ENCODE measurements at regions not wholly inside any gene's neighbourhood (a gene's known extent, or its start where the extent isn't known, plus 50 kb on each side); places are given as distances from the start of the nearest gene placed in this dataset.
"Not testable (repeated sequence)": the region's sequence is repeated elsewhere in the genome, so short reads cannot be mapped to it uniquely, and the experiment has no call there.

DNA sequence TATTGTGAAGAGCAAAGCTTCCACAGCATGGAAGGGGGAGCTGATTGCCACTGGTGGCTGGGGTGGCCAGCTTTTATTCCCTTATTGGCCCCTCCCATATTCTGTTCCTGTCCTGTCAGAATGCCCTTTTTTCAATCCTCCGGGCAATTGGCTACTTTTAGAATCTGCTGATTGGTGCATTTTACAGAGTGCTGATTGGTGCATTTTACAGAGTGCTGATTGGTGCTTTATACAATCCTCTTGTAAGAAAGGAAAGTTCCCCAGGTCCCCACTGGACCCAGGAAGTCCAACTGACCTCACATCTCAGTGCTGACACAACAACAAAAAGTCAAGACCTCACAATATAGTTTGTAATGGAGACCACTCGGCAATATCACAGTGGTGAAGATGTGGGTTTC, 195.0 kb downstream of the SPATA31A6 start:
- DNase-seq = no peak

DNA sequence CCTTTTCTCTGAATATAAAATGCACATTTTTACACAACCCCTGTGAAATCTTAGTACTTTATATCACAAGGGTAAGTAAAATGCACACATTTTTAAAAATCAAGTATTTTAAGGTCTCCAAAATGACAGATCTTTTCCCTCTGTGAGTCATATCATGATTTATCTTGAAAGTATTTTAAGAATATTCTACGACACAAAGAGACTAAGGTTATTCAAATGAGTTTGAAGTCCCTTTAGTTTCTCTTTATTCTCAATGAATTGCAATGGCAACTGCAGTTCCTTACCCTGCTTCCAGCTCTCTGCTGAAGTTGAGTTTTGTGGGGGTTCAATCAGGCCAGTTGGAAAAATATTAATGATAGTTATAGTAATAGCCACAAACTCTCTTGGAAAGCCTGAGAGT, 196.1 kb downstream of the SPATA31A6 start:
- not testable (repeated sequence) for DNase-seq

DNA sequence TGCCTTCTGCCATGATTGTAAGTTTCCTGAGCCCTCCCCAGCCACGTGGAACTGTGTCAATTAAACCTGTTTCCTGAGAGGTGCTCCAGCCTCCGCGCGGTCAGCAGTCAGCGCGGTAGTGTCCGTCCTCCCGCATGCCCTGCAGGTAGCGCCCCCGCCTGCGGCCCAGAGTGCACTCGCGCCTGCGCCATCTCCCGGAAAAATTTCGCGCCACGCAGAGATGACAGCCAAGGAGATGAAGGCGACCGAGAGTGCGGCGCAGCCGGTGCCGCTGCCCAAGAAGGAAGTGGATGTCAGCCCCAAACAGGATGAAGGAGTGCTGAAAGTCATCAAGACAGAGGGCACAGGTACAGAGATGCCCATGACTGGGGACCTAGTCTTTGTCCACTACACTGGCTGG, 201.1 kb downstream of the SPATA31A6 start:
- not testable (repeated sequence) for DNase-seq

DNA sequence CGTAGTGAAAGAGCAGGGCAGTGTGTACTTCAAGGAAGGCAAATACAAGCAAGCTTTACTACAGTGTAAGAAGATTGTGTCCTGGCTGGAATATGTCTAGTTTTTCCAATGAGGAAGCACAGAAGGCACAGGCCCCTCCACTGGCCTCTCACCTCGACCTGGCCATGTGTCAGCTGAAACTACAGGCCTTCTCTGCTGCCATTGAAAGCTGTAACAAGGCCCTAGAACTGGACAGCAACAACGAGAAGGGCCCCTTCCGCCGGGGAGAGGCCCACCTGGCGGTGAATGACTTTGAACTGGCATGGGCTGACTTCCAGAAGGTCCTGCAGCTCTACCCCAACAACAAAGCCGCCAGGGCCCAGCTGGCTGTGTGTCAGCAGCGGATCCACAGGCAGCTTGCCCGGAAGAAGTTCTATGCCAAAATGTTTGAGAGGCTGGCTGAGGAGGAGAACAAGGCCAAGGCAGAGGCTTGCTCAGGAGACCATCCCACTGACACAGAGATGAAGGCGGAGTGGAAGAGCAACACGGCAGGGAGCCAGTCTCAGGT, 202.2 kb downstream of the SPATA31A6 start:
- DNase-seq = not testable (repeated sequence)

DNA sequence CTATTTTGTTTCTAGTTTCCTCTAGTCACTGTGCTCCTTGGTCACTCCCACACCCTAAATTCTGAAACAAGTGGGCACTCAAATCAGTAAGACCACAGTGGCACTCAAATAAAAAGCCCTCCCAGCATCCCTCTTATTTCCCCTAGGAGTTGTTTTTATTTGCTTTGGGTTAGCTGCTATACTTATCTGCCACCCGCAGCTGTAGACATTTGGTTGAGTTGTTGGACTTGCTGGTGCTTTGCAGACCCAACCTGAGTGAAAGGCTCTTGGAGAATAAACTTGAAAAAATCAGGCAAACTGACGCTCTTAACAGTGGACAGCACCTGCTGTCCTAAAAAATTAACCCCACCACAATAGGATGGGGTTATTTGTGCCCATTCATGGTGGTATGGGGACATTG, 203.0 kb downstream of the SPATA31A6 start:
- no peak for DNase-seq

DNA sequence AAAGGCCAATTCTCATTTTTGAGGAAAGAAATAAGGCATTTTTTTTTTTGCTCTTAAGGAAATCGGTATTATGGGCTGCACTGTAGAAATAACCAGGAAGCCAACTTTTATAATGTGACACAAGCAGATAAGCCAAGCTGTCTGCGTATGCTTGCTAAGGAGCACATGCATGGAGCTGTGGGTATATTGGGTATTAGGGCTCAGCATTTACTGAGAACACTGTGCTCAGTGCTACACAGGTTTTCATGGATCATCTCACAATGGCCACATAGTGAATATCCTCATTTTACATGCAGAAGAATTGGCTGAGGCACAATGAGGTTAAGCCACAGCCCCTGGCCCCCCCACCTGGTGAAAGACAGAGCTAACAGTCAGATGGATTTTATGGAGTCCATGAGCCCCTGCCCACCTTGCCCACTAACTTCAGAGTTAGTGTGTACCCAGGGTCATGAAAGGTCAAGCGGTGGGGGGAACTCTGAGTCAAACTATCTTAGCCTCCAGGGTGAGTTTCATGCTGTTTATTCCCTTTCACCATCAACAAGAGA, 204.8 kb downstream of the SPATA31A6 start:
- DNase-seq = no peak

DNA sequence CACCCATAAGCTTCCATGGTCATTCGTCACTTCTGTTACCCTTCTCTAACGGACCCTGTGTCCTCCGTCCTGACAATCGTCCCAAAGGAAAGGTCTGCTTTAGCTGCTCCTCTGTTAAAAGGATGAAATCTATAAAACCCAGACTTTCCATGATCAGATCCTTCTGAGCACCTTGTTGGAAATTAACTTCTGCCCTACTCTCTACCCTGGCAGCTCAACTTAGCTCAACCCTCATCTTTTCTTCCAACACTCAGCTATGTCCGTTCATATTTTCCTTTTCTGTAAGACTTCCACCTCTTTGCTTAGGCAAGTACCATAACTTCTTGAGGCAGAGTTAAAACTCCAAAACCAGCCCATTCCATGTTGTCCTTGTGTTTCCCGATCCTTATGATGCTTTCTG, 205.4 kb downstream of the SPATA31A6 start:
- DNase-seq = no peak

DNA sequence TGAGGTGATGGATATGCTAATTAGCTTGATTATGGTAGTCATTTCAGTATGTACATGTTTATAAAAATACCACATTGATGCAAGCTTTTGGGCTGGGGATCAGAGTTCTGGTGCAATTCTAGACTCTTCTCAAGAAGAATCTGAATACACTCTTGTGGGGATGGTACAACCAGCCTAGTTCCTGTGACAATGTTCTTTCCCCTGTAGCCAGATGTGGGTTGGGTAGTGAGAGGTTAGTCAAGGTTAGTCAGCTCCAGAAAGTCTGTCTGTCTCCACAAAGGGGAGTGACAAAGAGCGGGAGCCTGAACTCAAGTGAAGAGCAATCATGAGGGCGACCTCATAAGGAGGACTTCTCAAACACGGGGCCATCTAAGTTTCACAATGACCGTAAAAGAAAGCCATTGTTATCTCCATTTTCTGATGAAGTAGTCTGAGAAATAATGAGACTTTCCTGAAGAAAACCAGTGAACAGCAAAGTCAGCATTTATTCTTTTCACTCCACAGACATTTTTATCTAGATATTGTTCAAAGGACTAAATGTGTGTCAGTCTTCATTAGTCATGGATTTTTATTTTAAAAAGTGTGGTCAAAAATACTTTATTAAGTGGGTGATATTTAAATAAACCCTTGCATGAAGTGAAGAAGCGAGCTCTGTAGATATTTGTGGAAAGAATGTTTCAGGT, 209.5 kb downstream of the SPATA31A6 start:
- not testable (repeated sequence) for DNase-seq

DNA sequence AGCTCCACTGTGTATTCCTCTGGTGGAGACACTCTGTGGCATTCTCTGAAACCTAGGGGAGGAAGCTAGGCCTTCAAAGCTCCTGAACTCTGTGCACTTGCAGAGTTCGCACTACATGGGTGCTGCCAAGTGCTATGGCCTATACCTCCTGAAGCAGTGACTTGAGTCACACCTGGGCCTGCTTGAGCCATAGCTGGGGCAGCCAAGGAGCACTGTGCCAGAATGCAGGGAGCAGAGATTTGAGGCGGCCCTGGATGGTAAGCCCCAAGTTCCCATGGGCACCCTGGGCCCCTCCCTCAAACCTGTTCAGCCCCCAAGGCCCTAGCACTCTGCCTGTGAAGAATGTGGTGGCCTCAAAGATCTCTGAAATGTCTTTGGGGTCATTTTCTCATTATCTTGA, 212.9 kb downstream of the SPATA31A6 start:
- no peak for DNase-seq

DNA sequence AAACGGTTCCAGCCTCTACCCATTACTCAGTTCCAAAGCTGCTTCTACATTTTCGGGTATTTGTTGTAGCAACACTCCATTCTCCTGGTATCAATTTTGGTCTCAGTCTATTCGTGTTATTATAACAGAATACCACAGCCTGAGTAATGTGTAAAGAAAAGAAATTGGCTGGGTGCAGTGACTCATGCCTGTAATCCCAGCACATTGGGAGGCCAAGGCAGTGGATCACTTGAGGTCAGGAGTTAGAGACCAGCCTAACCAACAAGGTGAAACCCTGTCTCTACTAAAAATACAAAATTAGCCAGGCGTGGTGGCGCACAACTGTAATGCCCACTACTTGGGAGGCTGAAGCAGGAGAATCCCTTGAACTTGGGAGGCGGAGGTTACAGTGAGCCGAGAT, 213.9 kb downstream of the SPATA31A6 start:
- not testable (repeated sequence) for DNase-seq

DNA sequence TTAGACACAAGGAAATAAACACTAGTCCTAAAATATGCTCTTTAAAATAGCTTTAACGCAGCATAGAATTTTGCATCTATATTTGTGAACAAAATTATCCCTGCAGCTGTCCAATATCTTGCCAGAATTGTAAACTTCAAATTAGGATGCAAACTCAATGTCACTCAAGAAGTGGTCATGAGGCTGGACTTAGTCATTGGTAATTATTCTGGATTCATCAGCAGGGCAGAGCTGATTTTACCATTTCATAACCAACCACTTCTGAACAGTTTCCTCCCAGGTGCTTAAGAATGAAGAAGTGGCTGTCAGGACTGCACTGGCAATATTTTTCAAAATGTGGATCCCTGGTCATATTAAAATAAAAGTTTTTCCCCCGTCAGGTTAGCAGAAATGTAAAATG, 219.5 kb downstream of the SPATA31A6 start:
- not testable (repeated sequence) for DNase-seq

DNA sequence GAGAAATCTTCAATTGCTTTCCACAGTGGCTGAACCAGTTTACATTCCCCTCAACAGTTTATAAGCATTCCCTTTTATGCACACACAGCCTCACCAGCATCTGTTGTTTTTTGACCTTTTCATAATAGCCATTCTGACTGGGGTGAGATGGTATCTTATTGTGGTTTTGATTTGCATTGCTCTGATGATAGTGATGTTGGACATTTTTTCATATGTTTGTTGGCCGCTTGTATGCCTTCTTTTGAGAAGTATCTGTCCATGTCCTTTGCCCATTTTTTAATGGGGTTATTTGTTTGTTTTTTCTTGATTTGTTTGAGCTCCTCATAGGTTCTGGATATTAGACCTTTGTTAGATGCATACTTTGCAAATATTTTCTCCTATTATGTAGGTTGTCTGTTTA, 226.1 kb downstream of the SPATA31A6 start:
- not testable (repeated sequence) for DNase-seq

DNA sequence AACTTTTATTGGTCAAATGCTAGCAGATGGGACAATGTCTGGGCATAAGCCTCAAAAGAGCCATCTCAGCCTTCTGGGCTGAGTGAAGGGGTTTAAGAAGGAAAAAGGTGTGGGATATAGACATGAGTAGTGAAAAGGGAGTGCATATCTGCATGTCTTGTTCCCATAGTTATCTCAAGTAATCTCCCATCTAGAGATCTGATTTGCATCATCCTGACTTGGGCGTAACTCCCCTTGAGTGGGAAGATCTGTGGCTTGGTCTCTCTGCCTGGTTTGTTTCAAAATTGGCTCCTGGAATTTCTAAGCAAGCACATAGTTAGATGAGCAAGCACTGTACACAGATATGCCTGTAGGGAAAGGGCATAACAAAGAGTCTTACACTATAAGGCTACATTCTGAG, 228.9 kb downstream of the SPATA31A6 start:
- not testable (repeated sequence) for DNase-seq

DNA sequence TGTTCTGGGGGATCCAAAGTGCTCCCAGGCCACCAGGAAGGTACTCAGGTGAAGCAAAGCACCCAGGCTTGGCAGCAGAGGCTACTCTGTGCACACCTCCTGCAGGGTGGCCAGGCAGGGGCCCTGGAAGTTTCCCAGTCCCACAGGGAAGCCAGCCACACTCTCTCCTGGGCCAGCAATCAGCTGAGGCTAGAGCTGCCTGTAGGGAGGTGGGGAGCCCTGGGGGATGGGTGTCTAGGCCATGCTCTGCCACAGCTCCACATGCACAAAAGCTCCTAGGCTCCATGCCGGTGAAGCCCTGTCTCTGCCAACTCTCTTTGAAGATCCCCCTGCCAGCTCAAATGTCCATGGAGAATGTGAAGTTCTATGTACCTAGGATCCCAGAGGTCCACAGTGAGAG, 231.4 kb downstream of the SPATA31A6 start:
- not testable (repeated sequence) for DNase-seq

DNA sequence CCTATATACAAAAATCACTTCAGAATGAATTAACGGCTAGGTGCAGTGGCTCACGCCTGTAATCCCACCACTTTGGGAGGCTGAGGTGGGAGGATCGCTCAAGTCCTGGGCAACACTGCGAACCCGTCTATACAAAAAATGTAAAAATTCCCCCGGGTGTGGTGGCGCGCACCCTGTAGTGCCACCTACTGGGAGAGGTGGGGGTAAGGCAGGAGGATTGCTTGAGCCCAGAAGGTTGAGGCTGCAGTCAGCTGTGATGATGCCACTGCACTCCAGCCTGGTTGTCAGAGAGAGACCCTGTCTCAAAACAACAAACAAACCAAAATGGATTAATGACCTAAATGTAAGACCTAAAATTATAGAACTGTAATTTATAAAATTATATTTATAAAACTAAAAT, 236.2 kb downstream of the SPATA31A6 start:
- not testable (repeated sequence) for DNase-seq

DNA sequence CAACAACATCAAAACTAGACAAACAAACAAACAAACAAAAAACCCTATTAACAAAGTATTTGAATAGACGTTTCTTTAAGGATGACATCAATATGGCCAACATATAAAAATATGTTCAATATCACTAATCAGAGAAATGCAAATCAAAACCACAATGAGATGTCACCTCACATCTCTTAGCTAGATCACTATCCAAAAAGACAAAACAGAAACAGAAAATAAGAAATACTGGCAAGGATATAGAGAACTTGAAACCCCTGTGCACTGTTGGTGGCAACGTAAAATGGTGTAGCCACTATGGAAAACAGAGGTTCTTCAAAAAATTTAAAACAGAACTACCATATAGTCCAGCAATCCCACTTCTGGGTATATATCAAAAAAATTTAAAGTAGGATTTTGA, 236.9 kb downstream of the SPATA31A6 start:
- DNase-seq = not testable (repeated sequence)

DNA sequence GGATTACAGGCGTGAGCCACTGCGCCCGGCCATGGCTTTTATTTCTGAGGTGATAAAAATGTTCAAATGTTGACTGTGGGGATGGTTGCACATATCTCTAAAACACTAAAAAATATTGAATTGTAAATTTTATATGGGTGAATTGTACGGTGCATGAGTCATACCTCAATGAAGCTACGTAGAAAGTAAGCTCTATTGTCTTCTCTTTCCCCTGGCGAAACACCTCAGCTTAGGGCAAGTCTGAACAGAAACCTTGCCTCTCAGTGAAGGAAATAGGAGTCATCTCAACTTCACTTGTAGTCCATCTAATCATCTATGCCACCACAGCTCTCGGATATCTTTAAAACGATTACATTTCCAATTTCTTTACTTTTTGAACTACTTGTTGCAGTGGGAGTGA, 238.2 kb downstream of the SPATA31A6 start:
- DNase-seq = not testable (repeated sequence)

DNA sequence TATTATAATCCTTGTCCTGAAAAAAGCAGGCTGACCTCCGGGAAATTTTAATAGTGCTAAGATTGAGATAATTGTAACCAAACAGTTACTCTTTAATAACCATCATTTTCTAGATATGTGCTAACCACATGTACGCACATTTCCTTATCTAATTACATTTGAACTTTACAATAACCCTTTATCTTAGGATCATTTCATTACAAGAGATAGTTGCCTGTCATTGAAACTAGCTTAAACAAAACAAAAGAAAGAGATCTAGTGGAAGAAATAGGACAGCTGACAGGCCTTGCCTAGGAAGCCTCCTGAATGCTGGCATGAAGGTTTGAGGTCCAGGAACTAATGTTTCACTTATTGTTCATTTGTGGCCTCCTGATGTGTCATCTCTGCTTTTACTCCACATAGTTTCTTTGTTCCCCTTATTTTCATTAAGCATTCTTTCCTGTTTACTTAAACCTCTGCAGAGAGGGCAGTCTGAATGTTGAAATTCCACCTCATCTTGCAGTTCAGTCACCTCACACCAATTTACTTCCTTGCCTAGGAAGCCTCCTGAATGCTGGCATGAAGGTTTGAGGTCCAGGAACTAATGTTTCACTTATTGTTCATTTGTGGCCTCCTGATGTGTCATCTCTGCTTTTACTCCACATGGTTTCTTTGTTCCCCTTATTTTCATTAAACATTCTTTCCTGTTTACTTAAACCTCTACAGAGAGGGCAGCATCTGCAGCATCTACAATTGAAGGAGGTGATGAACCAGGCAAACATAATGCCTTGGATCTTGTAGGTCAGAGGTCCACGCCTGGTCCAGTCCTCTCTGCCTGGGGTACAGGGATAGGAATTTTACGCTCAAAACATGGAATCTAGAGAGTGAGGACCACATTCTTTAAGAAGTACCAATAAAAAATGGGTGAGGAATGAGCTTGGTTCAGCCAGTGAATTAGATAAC, 247.5 kb downstream of the SPATA31A6 start:
- not testable (repeated sequence) for DNase-seq

DNA sequence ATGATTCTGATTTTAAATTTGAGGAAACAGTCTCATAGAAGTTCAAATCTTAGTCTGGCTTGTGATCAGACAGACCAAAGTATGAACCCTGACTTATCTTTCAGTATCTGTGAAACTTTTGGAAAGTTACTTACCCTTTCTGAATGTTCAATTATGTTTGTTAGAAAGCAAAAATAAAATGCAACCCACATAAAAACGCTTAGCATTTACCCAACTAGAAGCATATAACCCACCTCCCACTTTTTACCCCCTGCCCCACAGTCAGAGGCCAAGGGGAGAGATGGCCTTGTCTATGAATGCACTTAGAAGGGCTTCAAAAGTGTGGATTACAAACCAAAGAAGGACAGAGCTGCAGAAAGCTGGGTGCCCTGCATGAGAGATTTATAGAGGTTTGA, 248.2 kb downstream of the SPATA31A6 start:
- not testable (repeated sequence) for DNase-seq

DNA sequence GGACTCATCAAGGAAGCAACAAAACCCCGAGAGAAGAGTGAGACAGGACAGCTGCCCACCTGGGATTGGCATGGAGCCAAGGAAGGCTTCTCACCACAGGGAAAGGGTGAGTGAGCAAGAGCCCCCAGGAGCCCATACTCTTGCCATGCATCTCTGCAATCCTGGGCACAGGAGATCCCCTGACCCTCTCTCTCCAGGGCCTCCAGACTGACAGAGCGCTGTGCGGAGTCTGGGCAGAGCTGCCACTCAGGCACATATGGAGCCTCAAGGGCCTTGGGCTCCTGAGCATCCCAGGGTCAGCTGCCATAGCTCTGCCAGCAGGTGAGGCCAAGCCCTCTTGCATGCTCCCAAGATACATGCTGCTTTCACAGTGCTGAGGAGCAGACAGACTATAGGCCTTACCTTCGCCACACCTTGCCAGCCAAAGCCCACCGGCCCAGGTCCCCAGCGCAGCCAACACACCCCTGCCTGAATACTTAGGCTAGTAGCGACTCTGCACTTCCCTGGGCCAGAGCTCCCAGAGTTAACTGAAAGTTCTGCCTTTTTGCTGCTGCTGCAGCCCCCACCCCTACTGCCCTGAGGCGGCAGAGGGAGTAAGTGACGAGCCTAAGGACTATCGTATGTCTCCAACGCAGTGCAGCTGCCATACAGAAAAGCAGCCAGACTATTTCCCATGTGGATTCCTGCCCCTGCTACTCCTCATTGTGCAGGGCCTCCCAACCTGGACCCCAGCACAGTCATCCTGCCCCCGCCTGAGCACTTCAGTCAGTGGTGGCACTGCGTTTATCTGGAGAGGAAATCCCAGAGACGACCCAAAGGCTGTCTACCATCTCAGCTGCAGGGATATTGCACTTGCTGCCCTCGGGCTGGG, 251.6 kb downstream of the SPATA31A6 start:
- DNase-seq = not testable (repeated sequence)

DNA sequence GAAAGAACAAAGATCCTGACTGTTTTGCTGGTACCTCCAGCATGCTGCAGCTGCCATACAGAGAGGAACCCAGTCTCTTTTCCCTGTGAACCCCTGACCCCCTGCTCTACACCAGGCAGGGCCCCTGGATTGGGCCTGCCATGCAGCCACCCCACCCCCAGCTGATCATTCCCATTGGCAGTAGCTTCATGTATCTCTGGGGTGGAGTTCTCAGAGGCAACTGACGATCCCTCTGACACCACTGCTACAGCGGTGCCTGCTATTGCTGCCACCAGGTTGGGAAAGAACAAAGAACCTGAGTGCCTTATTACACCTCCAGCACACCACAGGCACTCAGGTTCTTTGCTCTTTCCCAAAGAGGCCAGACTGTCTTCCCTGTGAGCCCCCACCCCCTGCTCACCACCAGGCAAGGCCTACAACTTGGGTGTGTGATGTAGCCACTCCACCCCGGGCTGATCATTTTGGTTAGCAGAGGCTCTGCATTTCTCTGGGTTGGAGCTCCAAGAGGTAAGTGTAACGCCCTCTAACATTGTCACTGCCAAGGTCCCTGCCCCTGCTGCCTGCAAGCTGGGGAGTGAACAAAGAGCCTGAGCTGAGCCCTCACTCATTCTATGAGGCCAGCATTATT, 252.4 kb downstream of the SPATA31A6 start:
- not testable (repeated sequence) for DNase-seq

All from inflammatory macrophage treated with lipopolysaccharide for 1 hour (primary cell).